NCI-H1436 treated with DMSO at 0.1 percent for 48 hours (cell line): ENCODE measurements at regions not wholly inside any gene's neighbourhood (a gene's known extent, or its start where the extent isn't known, plus 50 kb on each side); places are given as distances from the start of the nearest gene placed in this dataset.

Experiments
- DNase-seq: peaks from one replicate; lab custom pipeline; 2025; lab: John Stamatoyannopoulos, UW

DNA sequence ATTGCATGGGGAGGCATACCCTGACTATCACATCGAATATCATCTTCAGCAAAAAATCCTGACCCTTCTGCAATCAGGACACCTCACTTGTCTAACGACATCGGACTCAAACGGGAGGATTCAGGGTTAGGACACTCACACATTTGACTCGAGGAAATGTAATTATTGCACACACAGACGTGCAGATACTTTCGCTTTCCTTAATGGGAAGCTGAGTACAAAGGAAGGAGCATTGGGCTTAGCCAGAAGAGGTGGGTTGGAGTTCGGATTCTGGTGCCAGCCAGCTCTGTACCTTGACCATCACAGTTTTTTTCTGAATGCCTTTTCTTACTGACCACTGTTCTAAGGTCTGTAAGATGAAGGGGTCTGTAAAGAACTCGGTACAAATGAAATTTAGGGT is 260.4 kb downstream of the GALC start:
- DNase-seq, result no peak

DNA sequence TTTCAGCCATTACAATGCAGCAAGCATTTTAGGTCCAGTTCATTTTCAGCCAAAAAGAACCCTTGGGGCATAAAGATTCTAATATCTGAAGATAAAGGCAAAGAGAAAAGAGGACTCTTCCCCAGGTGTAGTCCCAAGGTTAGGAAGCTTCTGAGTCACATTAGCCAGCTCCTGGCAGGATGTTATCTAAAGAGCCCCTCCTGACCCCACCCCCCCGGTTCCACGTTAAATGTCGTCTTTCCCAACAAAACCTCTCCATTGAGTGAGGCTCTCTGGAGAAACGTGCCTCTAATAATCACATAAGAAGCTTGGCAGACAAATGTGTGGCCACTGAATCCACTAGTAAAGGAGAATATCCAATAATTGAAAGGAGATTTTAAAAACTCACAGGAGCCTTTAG is 267.7 kb downstream of the GALC start:
- no peak for DNase-seq

DNA sequence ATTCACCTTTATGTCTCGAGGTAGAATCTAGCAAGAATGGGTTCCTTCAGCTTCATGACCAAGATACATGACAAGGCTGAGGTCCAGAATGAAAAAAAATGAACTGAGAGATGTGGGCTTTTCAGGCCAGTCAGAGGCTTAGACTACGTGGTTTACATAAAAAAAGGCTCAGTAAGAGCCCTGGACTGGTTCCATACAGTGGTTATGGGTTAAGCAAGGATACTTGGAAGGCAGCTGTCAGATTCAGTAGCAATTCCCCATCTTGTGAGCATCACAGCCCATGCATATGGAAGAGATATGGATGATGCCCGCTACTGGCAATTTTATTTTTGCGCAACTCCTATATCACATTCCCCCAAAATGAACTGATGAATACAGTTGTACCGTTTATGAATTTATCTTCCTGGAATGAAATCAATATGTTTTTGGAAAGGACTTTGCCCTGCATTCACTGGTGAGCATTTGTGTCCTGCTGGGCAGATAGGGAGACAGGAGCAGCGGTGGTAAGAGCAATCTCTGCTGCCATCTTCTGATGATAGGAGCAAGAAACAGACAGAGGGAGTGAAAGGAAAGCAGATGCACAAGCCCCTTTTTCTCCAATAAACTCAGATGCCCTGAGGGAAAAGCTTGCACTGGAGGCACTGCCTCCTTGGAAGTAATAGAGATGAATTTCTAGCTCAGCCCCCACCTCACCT is 280.4 kb downstream of the GALC start:
- no peak for DNase-seq

DNA sequence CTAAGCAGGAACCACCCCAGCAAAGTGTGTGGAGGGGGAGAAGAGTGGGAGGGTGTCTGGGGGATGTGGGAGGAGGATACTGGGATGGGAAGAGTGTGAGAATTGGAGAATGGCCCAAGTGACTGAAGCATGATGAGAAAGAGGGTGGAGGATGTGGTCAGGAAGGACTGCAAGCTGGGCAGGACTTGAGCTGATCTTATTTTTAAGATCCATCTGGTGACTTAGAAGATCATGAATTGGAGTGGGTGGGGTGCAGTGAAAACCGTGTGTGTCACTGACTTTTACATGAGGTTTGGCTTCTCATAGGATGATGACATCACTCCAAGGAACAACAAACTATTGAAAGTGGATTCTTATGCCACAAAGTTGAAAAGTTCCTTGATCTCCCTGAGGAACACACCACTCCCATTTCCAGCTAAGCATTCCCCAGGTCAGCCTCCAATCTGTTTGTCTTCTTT is 287.5 kb downstream of the GALC start:
- DNase-seq, result no peak

DNA sequence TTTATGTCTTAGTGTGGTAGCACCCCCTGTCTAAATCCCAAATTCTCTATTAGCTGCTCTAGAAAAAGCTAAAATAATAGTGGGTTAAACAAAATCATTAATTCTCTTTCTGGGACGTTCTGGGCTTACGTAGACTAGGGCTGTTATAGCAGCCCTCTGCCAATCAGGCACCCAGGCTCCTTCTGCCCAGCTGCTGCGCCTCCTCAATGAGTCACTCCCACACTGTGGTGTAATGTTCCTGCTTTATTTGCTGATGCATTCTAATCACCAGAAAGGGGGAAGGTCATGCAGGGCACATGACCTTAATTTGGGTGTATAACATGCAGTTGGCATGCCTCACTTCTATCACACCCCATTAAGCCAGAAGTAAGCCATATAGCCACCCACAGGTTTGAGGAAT is 294.5 kb downstream of the GALC start:
- DNase-seq, result no peak

DNA sequence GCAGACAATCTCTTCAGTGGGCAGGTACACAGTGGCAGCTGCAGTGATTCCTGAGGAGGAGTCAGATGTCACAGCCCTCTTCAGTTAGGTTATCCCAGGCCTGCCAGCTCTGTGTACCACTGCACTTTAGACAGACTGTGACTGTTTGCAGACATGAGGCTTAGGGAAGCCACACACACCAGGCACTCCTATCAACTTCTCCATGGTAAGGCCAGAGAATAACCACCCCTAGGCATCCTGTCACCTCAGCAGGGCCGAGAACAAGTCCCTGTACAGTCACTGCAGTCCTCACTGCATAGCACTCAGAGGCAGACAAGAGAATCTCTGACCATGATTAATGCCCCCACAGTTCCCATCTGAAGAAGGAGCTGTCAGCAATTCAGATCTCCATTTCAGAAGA is 296.5 kb downstream of the GALC start:
- no peak for DNase-seq

DNA sequence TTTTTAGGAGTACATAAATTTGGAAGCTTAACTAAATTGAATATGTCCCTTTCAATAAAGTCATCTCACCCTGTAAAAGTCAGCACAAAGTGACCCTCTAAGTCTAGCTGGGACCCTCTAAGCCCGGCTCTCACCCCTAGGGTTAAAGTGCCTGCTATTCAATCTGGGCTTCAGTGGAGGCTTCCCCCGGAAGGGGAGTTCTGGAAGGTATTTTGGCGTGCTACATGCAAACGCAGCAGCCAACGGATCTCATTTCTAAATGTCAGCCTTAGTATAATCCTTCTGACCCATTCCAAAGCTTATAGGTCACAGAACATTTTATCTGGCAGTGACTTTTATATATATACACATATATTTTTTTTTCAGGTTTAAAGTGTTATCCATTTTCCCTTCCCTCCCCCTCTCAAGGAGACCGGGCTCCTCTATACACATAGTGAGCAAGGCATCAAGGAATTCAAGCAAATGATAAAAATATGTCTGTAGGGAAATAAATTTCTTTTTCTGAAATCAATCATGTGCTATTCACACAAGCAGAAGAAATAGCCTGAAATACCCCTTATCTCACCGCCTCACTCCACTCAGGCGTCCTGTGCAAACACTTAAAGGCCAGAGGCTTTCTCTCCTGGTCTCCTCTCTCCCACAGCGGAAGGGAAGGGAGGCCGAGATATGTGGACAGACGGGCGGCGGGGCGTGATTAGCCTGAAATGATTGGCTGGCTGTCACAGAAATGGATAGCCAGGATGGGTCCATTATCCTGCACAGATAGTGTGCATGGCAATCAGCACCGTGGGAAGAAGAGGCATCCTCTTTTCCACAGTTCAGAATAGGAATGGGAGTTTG is 301.7 kb downstream of the GALC start:
- DNase-seq, result no peak

DNA sequence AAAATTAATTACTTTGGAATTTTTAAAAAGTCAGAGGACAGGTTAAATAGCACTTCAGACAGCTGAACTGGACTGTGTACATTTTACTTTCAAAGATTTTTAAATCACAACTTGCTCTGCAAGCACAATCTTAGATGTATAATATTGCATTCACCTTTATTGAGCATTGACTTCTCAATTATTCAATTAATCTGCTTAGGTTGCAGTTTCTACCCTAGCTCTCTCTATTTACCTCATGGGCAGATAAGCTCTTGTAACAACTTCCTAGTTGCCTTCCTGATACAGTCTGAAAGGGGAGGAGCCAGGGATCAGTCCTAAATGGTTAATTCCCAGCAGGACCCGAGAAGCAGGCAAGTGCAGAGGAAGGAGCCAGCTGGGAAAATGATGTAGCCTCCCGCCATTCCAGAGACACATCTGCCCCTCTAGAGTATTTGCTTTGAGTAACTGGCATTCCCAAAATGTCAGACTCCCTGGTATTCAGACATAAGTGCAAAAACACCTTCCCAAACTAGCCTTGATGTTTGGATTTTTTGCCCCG is 302.8 kb downstream of the GALC start:
- no peak for DNase-seq

DNA sequence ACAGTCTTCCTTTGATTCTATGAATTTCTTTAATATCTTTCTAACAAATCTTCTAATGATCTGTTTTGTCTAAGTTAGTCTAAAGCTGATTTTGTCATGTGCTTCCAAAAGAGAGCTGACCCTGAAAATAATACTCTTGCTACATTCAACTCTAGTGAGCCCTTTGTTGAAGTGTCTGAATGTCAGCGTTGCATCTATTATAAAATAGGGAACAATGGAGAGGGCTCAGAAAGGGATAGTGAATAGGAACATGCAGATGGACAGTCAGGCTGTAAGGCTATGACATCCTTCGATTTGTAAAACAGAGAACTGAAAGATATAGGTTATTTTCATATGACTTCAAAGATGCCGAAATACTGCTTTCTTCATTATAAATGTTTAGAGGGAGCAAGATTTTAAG is 304.5 kb downstream of the GALC start:
- DNase-seq, result no peak

DNA sequence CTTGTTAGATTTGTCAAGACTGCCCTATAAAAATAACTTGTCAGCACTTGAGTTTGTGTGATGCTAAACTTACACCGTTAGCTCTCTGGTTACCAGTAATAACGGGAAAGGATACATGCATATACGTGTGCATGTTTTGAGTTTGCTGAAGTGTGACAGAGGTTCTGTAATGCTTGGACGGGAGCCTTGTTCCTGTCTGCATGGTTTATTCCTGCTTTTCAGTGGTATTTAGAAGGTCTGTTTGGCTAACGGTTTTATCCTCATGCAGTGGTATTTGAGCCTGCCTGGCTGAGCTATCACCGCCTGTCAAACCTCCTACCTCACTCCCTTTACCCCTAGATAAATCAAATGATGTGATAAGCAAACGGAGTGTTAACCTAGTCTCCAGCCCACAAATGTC is 305.6 kb downstream of the GALC start:
- no peak for DNase-seq

DNA sequence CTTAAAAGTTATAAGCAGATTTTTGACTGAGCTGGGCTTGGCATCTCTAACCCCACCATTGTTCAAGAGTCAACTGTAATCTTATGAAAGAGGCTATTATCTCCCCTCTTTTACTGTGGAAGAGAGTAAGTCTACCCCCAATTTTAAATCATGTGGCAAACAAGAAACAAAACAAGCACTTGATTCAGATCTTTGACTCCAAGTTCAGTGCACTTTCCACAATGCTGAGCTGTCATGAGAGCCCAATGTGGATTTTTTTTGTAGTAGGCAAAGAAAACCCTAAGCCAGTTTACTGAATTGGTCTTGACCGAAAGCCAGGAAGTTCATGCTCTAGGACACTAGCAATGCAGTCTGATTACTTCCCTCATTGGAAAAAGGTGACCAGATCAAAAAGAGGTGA is 306.2 kb downstream of the GALC start:
- DNase-seq, result no peak

DNA sequence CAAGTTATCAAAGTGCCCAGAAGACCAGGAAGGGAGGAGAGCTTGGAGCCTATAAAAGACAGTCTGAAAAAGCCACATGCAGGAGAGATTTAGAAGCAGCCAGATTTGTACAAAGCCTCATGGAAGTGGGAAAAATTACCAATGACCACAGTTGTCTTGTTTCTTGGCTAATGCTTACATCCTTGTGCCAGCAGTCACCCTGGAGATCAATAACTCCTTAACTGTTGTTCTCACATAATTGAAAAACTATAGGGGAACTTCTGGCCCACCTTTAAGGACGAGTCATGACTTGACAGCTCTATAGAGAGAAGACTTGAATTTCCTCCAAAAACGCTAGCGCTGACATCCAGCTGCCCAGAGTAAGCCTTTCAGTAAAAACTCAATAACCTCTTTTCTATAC is 313.1 kb downstream of the GALC start:
- no peak for DNase-seq

DNA sequence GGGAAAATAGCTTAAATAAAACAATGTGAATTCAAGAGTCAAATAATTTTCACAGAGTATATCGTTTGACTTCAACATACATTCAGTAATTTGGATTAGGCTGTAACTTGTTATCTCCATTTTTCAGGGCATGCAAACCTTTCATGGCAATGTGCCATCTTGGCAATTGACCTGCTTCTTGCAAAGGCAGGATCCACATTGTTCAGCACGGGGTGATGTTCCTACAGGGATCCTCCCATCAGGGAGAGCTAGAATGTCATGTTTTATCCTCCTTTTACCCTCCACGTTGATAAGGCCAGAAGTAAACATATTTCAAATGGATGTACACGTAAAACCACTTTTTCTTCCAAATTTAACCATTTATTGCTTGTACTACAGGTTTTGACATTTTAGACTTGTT is 314.4 kb downstream of the GALC start:
- no peak for DNase-seq

DNA sequence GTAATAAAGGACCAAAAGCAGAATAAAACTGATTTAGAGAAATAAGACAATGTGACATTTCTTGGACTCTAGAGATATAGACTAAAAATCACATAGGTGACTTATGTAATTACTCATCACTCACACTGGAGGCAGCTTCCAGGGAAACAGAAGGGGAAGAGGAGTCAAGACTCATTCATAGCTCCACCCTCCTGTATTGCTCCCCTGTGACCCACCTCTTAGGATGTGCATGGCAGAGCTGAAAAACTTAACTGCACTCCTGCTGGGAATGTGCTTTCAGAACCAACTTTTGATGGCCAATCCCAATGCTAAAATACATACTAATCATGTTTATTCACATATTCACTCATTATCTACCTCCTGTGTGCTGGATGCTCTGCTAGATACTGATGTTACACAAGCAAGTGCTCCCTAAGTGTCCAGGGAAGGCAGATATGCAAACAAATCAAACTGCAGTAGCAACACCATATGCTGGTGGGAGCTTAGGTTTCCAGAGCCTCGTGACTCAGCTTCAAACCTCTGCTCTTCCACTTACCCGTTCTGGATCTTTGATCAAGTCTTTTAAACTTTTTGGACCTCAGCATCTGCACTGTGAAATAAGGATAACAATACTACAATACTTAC is 316.1 kb downstream of the GALC start:
- DNase-seq, result no peak

DNA sequence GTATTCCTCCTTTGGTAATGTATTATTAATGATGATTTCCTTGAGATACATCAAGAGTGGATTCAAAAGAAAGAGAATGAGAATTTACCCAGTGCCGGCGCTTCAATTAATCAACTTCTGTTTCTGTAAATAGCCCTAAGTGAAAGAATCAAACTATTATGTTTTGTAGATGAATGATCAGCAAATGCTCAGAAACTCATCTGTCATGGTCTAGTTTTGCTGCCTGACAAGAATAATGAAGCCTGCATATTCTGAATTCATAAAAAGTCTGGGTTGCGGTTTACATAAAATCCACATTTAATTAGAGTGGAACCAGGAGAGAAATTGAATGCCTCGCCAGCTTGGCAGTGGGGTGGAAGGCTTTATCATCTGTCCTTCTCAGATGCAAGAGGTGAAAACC is 325.3 kb downstream of the GALC start:
- no peak for DNase-seq

DNA sequence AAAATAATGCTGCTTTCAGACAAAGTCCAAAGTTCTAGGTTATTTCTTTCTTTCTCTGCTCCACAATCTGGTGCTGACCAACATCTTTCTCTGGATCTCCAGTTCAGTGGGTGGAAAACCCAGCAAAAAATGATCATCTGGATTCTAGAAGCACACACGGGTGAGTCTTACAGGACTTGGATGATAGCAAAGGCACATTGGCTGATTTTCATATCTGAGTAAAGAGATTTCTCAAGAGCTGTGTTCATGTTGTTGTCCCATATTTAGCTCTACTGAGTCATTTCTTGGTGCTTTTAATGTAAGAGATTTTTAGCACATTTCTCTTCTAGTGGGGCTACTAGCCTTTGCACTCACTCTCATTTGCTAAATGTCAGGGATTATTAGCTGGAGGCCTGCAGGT is 336.7 kb downstream of the GALC start:
- no peak for DNase-seq

DNA sequence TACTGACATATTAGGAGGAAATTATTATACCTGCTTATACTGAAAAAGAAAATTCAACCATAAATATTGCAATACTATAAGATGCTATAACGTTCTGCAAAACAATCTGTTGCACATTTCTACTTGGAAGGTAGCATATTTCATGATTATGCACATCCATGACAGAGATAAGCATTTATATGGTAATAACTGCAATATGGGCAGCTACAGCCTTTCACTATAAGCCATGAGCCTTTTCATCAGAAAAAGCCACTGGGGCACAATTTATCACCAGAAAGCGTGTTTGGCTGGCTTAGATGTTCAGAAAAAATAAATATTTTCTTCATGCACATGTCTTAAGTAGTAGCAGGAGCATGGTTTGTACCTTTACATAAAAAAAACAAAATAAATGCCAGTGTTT is 340.7 kb downstream of the GALC start:
- DNase-seq, result no peak

DNA sequence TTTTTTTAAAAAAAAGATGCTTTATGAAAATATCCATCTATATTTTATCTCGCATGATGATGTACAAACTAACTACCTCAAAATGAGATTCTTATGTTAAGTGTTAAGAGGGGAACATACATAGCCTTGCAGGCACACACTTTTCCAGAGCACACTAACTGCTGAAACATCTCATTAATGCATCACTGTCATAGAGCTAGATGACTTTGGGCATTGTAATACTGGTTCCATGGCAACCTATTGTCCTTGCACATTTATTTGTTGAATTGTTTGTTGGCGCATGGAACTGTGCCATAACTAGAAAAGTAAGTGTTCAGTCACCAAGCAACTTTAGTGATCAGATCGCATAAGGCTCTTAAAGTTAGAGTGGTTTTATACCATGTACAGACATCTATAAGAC is 348.3 kb downstream of the GALC start:
- DNase-seq, result no peak

DNA sequence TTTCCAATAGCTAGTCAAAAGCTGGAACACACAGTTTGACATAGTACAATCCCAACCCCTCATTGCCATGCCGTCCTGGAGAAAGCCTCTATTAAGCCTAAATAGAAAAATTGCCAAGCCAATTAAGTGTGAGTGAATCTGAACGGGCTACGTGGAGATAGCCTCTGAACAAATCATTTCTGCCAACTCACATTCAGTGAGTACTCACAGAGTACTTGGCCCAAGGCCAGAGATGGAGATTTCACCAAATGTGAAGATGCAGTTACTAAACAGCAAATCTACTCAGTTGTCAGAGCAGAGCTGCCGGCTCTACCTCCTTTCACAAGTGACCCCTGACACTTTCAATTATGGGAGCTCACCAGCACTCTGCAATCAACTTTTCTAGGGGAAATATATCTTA is 350.0 kb downstream of the GALC start:
- peak; percentile 17 for DNase-seq

DNA sequence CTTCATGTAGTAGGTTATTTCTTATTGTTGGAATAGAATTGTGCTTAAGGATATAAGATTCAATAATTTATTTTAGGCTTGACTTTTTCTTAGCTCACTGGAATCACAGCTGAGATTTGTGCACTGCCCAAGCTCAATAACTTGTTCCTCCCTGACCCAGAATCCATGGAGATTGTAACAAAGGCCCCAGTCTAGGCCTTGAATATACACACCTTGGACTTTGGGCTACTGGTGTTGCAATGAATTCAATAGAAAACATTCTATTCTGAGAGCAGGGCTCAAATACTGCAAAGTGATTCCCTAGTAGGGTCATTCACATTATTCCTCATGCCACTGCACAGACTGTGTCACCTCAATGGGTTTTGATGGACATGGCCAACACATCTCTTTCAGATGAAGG is 352.4 kb downstream of the GALC start:
- DNase-seq, result no peak

DNA sequence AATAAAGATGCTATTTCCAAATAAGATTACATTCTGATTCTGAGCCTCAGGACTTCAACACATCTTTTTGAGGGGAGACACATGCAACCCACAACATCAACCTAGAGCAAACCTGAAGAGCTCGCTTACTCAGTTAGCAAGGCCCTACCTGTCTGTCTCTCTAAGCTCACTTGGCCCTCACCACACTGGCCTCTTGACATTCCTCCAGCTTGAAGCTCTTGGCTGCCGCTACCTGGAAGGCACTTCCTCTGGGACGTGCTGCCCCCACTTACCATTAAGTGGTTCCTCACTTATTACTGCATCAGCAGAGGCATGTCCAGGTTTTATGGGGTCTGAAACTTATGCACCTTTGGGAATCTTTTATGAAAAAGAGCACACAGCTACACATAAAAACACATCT is 354.8 kb downstream of the GALC start:
- DNase-seq, result no peak

DNA sequence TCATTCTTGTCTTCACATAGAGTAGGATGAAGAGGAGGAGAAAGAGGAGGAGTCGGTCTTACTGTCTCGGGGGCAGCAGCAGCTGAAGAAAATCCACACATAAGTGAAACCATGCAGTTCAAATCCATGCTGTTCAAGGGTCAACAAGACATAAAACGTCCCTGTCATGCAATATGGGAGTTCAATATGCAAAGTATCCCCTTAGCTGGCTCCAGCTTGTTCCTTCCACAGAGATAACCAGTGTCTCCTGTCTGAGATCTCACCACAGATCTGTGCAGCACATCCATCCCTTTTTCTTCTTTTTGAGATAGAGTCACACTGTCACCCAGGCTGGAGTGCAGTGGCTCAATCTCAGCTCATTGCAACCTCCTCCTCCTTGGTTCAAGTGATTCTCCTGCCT is 357.5 kb downstream of the GALC start:
- DNase-seq, result no peak

DNA sequence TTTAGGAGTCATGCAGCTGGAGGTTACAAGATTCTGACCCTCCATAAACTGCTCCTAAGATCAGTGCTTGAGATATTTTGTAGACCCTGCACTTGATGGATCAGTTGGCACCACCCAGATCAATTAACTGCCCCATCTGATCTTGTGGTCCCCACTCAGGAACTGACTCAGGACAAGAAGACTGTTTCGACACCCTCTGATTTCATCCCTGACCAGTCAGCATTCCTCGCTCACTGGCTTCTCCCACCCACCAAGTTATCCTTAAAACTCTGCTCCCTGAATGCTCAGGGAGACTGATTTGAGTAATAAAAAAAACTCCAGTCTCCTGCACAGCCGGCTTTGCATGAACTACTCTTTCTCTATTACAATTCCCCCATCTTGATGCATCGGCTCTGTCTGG is 360.2 kb downstream of the GALC start:
- no peak for DNase-seq
